ENCODE measurements at regions not wholly inside any gene's neighbourhood (a gene's known extent, or its start where the extent isn't known, plus 50 kb on each side); places are given as distances from the start of the nearest gene placed in this dataset.

DNA sequence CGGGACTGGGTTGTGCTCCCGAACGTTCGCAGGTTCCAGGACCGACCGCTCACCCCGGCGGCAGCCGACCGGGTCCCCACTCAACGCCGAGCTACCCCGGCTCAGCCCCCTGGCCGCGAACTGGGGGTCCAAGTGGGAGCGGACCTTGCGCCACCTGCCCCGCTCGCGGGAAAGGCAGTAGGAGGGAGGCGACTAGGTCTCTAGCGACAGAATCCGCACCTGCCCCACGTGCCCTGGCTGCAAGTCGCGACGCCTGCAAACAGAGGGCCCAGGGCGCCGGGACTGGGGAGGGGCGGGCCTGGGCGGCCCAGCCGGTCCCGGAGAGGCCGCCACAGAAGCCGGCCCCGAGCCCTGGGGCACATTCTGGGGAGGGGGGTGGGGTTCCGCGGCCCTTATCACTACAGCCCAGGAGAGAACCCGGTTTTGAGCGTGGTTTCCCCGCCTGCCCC lies 239.2 kb upstream of the CPNE8 start:
- Histone ChIP-seq H4K20me1 (replicated peaks in 1 of 2; ENCODE audit: control insufficient read depth in 1 of 2, insufficient read depth in 2 of 2, low read length in 2 of 2) (no peaks in the 10 kb centered on the region), H3K36me3 (ENCODE audit: control insufficient read depth in 2 of 4, insufficient read depth in 4 of 4, low read length in 3 of 4) (no peaks in the 10 kb centered on the region), H3K4ac (replicated peaks; ENCODE audit: insufficient read length, low read depth, low read length) (no peak overlapping the region), H3K4me2 (ENCODE audit: insufficient read depth in 1 of 2, low read depth in 2 of 2, low read length in 2 of 2) (peak overlapping the region; percentile 68 to 78; a peak in 3 of 4 replicates), H2AFZ (ENCODE audit: low read length) (peak overlapping the region; percentile 95), H3K4me3 (ENCODE audit: extremely low read depth in 1 of 4, insufficient read depth in 2 of 4, low read depth in 3 of 4, low read length in 4 of 4) (peak overlapping the region; percentile 35 to 63 (median 51); a peak in 7 of 8 replicates), H3K9me3 (ENCODE audit: insufficient read depth in 2 of 2, low read depth in 1 of 2, low read length in 1 of 2) (peaks cover 2 to 5% of the 10 kb centered on the region in 2 experiments; a peak in 2 of 4 replicates), H3K27me3 (replicated peaks in 1 of 4; ENCODE audit: control insufficient read depth in 3 of 4, extremely low read depth in 1 of 4, insufficient read depth in 3 of 4, low read length in 3 of 4) (peaks cover 0 to 17% (median 7%) of the 10 kb centered on the region in 4 experiments; a peak in 6 of 7 replicates), H4K5ac (ENCODE audit: insufficient read length, low read depth, low read length) (no peak overlapping the region), H4K8ac (ENCODE audit: extremely low read depth, insufficient read depth, low read length) (0 out of 2 replicates have a peak overlapping the region, but pooled peaks have one; percentile 25), H2BK12ac (ENCODE audit: low read depth, low read length) (no peak overlapping the region), H2BK5ac (ENCODE audit: low read depth, low read length) (no peak overlapping the region), H3K18ac (ENCODE audit: extremely low read depth, low read length) (no peak overlapping the region), H3K79me2 (ENCODE audit: control insufficient read depth in 1 of 2, insufficient read depth in 2 of 2, low read length in 2 of 2) (no peaks in the 10 kb centered on the region), H3K56ac (replicated peaks; ENCODE audit: insufficient read length, low read depth, low read length) (no peak overlapping the region), H3K14ac (ENCODE audit: insufficient read length) (no peak overlapping the region), H3K9ac (replicated peaks in 1 of 4; ENCODE audit: extremely low read depth in 1 of 4, low read depth in 3 of 4, low read length in 3 of 4) (no peak overlapping the region), H2BK20ac (ENCODE audit: low read length) (no peak overlapping the region), H3K23me2 (ENCODE audit: low read depth, low read length) (peaks cover 2% of the 10 kb centered on the region; the same call in 1 of the 2 replicates), H4K91ac (replicated peaks; ENCODE audit: insufficient read length, low read length) (no peak overlapping the region), H2AK5ac (ENCODE audit: low read depth, low read length) (no peak overlapping the region), H3K27ac (ENCODE audit: low read depth, low read length) (no peak overlapping the region), H2BK120ac (replicated peaks; ENCODE audit: low read depth, low read length) (no peak overlapping the region), H3K23ac (ENCODE audit: insufficient read length) (no peak overlapping the region), H2BK15ac (ENCODE audit: low read length) (no peak overlapping the region), H3K4me1 (replicated peaks in 1 of 4; ENCODE audit: control insufficient read depth in 3 of 4, insufficient read depth in 4 of 4, low read length in 3 of 4) (no peaks in the 10 kb centered on the region), H3K79me1 (ENCODE audit: low read depth, low read length) (no peaks in the 10 kb centered on the region)
- DNase-seq (ENCODE audit: low read depth in 1 of 2, low spot score in 2 of 2) (peak in 1 of 2 experiments; percentile 51), FAIRE-seq (no peak)
- TF ChIP-seq CBX8 (IDR thresholded peaks at IDR 0.05; ENCODE audit: borderline replicate concordance, low read depth, low read length) (no peak), ASH2L (IDR thresholded peaks at IDR 0.05; ENCODE audit: low read length) (no peak), GABPA (IDR thresholded peaks at IDR 0.05; ENCODE audit: borderline replicate concordance, insufficient read depth, low read length) (no peak), MAX (IDR thresholded peaks at IDR 0.05) (peak; percentile 90)
- TF ChIP-seq, protein P1, sequence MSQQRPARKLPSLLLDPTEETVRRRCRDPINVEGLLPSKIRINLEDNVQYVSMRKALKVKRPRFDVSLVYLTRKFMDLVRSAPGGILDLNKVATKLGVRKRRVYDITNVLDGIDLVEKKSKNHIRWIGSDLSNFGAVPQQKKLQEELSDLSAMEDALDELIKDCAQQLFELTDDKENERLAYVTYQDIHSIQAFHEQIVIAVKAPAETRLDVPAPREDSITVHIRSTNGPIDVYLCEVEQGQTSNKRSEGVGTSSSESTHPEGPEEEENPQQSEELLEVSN (IDR thresholded peaks at IDR 0.05) = peak; percentile 86
- 91% methylated on average over 21 of the region's 41 CpGs; no CpG with 5 or more reads in 1 of the 2 experiments for WGBS, 2 experiments (ENCODE audit: extremely low coverage in 1 of 2, insufficient coverage in 1 of 2, insufficient read length in 1 of 2, insufficient replicate concordance in 2 of 2, low coverage in 1 of 2, low lambda C conversion rate in 2 of 2, missing lambda C conversion rate in 1 of 2)
- POLR2A ChIA-PET (ENCODE audit: partially characterized antibody) = no interaction called here
- CTCF ChIA-PET (ENCODE audit: partially characterized antibody) = no interaction called here
